Activated naive CD8-positive, alpha-beta T cell (primary cell): ENCODE measurements at regions not wholly inside any gene's neighbourhood (a gene's known extent, or its start where the extent isn't known, plus 50 kb on each side); places are given as distances from the start of the nearest gene placed in this dataset.
"Not testable (repeated sequence)": the region's sequence is repeated elsewhere in the genome, so short reads cannot be mapped to it uniquely, and the experiment has no call there.

Experiments used
- H3K27ac Mint-ChIP-seq: one replicate; pipeline ENCODE4 v1.8.0; 2021; ENCODE audit warnings: mixed read lengths
- H3K27me3 Mint-ChIP-seq: one replicate; pipeline ENCODE4 v1.8.0; 2021; ENCODE audit warnings: mixed read lengths
- H3K36me3 Mint-ChIP-seq: one replicate; pipeline ENCODE4 v1.8.0; 2021; ENCODE audit warnings: mixed read lengths
- H3K4me1 Mint-ChIP-seq: one replicate; pipeline ENCODE4 v1.8.0; 2021; ENCODE audit warnings: low read depth, mixed read lengths
- H3K4me3 Mint-ChIP-seq: one replicate; pipeline ENCODE4 v1.8.0; 2021; ENCODE audit warnings: mild to moderate bottlenecking, mixed read lengths
- H3K9me3 Mint-ChIP-seq: one replicate; pipeline ENCODE4 v1.8.0; 2021; ENCODE audit warnings: low read depth, mixed read lengths

DNA sequence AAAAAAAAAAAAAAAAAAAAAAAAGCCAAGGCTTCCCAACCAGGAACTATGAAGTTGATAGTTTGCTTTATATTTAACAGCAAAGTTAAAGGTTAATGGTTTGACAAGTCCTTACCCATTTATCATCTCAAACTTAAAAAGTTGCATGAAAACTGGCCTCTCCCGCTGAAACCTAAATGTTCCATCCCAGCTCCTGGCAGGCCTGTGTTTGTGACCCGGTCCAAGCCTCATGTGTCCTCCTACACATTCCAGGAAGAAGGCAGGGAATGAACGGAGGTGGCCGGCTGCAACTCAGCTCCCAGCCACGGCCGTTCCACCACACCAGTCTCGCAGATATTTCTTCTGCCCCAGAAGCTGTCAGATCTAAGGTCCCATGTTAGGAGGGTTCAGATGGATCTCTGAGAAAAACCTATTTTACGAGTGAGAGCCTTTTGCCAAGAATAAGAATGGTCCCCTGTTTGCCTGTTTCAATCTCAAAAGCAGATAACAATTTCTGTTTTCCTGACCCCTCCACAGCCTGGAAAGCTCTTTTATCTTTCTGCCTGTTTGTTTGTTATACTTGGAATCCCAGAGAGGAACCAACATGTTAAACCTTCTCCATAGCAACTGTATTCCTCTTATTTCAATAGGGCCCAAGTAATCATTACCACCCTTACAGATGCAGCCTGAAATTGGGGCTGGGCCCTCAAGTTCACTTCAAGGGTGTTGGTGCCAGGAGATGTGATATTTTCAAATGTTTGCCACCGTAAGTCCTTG is 56.5 kb downstream of the KCTD12 start:
- Mint-ChIP-seq H3K27me3 (peaks cover 2% of the 10 kb centered on the region), H3K4me3 (no peak overlapping the region), H3K36me3 (no peaks in the 10 kb centered on the region), H3K27ac (no peak overlapping the region), H3K9me3 (no peaks in the 10 kb centered on the region), H3K4me1 (peaks cover 6% of the 10 kb centered on the region)

DNA sequence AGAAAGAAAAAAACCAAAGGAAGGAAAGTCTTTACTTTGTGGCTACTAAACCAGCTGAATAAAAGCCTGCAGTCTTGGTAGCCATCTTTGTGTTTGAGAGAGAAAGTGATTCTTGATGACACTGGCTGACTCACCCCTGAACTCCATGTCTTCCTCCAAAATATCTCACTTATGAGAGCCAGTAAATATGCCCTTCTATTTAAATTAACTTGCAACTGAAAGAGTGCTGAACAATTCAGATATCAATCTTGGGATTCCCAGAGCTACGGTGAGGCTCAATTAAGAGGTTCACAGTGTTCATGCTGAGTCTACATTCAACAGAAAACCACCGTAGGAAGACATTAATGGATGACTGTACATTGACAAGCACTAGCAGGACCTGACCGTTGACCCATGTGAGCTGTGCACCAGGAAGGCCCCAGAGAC is 57.9 kb downstream of the KCTD12 start:
- Mint-ChIP-seq H3K27ac (peak overlapping the region; percentile 6), H3K4me3 (no peak overlapping the region), H3K4me1 (peaks cover 6% of the 10 kb centered on the region), H3K36me3 (no peaks in the 10 kb centered on the region), H3K9me3 (no peaks in the 10 kb centered on the region), H3K27me3 (peaks cover 2% of the 10 kb centered on the region)

DNA sequence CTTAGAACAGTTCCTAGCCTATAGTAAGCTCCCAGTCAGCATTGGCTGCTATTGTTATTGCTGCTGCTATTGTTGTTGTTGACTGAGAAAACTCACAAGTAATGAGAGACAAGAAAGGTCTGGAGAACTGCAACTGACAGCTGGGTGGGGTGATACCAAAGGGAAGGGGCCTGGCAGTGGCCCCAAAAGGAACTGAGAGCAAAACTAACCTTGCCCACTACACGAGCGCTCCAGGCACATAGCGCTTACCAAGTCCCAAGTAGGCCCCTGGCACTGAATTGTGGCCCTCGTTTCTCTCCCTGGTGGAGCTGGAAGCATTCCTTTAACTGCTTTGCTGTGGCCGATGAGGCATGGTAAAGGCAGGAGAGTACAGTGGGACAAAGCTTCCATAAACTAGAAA is 59.7 kb downstream of the KCTD12 start:
- Mint-ChIP-seq H3K27ac (no peak overlapping the region), H3K4me3 (no peak overlapping the region), H3K27me3 (peaks cover 2% of the 10 kb centered on the region), H3K9me3 (no peaks in the 10 kb centered on the region), H3K36me3 (no peaks in the 10 kb centered on the region), H3K4me1 (peaks cover 6% of the 10 kb centered on the region)

DNA sequence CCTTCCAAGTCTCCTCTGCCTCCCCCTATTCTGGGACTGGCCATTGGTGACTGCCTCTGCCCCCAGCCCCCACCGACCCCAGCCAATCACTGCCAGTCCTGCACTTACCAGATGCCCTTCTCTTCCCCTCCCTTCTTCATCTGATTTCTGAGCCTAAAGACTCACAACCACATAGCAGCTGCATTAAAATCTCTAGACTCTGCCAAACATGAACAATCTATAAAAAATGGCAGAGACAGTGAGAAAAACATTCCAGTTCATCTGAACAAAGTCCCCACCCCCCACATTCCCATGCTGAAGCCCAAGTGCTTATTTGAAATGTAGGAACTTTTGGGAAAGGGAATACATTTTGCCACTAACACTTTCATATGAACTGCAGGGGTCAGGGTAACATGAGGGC is 60.8 kb downstream of the KCTD12 start:
- H3K9me3 Mint-ChIP-seq = no peaks in the 10 kb centered on the region
- no peak overlapping the region for H3K27ac Mint-ChIP-seq
- no peak overlapping the region for H3K4me3 Mint-ChIP-seq
- peaks cover 6% of the 10 kb centered on the region for H3K4me1 Mint-ChIP-seq
- no peaks in the 10 kb centered on the region for H3K27me3 Mint-ChIP-seq
- no peaks in the 10 kb centered on the region for H3K36me3 Mint-ChIP-seq

DNA sequence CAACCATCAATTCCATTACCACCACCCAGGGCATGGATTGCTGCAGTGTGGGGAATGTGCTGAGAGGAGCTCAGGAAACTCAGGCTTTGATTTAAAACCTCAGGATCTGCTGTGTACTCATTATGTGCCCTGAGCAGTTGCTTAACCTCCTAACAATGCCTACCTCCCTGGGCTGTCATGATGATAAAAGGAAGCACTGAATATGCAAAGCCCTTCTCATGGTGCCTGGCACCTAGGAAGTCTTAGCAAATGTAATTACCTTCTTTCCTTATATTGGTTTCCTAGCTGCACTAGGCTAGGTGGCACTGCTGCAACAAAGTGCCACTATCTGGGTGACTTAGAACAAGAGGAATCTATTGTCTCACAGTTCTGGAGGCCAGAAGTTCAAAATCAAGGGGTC is 62.2 kb downstream of the KCTD12 start:
- Mint-ChIP-seq H3K36me3 (no peaks in the 10 kb centered on the region), H3K4me1 (peaks cover 6% of the 10 kb centered on the region), H3K9me3 (no peaks in the 10 kb centered on the region), H3K4me3 (no peak overlapping the region), H3K27me3 (no peaks in the 10 kb centered on the region), H3K27ac (no peak overlapping the region)

DNA sequence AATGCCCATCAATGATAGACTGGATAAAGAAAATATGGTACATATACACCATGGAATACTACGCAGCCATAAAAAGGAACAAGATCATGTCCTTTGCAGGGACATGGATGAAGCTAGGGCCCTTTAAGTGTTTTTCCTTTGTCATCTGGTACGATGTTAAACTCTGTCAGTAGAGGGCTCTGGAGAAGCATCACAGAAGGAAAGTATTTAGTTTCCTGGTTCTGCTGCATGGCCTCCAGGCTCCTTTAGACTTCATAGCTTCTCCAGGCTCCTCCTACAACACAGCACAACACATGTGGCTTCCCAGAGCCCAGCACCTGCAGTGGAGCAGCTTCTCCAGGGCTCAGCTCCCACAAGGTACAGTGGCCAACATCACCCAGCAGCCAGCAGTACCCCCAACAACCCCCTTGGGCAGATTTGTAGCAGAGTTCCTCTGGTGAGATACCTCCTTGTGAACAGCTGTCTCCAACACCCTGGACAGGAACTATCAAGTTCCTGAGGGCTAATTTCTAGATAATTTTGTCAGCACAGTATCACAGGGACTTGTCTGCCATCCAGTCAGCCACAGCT is 63.4 kb downstream of the KCTD12 start:
- Mint-ChIP-seq H3K27ac (no peak overlapping the region), H3K4me3 (no peak overlapping the region), H3K27me3 (peaks cover 1% of the 10 kb centered on the region), H3K36me3 (no peaks in the 10 kb centered on the region), H3K9me3 (no peaks in the 10 kb centered on the region), H3K4me1 (no peaks in the 10 kb centered on the region)

DNA sequence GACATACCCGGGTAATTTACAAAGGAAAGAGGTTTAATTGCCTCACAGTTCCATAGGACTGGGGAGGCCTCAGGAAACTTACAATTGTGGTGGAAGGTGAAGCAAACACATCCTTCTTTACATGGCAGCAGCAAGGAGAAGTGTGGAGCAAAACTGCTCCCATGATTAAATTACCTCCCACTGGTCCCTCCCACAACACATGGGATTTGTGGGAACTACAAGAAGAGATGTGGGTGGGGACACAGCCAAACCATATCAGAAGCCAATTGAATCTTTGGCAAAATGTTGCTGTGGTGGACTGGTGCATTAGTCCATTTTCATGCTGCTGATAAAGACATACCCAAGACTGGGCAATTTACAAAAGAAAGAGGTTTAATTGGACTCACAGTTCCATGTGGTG is 65.0 kb downstream of the KCTD12 start:
- H3K9me3 Mint-ChIP-seq, H3K4me1 Mint-ChIP-seq, H3K27ac Mint-ChIP-seq, H3K4me3 Mint-ChIP-seq, H3K27me3 Mint-ChIP-seq, H3K36me3 Mint-ChIP-seq: not testable (repeated sequence)

DNA sequence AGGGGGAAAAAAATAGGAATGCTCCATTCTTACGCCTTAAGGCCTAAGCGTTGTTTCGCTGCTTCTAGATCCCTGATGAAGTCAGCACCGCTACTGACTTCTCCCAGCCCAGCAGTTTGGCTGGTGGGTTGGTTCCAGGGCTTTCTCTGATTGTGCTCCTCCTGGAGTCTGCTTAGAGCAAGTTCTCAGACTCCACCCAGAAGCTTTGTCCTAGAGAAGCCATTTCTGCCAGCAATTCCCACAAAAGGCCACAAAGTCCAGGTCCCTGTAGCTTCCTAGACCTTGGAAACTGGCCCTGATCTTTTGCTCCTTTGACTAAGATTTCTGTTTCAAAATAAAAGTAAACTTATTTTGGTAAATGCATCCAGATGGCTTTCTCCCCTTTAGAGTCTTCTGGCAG is 65.4 kb downstream of the KCTD12 start:
- H3K27ac Mint-ChIP-seq = no peak overlapping the region
- peaks cover 5% of the 10 kb centered on the region for H3K27me3 Mint-ChIP-seq
- no peaks in the 10 kb centered on the region for H3K9me3 Mint-ChIP-seq
- H3K4me1 Mint-ChIP-seq = no peaks in the 10 kb centered on the region
- no peaks in the 10 kb centered on the region for H3K36me3 Mint-ChIP-seq
- no peak overlapping the region for H3K4me3 Mint-ChIP-seq

DNA sequence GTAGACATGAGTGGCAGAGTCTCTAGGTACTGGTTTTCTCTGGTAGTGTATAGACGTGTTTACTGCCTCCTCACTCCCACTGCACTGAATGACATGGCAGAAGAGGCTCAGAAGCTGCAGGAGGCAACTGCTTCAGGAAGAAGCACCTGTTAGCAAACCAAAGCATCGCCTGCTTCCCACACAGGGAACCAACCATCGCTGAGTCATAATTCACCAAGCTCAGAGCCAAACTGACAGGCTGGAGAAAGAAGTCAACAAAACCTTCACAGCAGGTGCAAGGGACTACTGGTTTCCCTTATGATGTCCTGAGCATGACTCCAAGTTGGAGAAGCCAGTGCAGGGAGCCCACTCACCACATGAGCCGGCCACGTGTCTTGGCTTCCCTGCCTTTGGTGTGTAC is 69.8 kb downstream of the KCTD12 start:
- H3K36me3 Mint-ChIP-seq = no peaks in the 10 kb centered on the region
- no peaks in the 10 kb centered on the region for H3K9me3 Mint-ChIP-seq
- H3K27me3 Mint-ChIP-seq = peaks cover 7% of the 10 kb centered on the region
- H3K4me1 Mint-ChIP-seq = no peaks in the 10 kb centered on the region
- no peak overlapping the region for H3K4me3 Mint-ChIP-seq
- no peak overlapping the region for H3K27ac Mint-ChIP-seq

DNA sequence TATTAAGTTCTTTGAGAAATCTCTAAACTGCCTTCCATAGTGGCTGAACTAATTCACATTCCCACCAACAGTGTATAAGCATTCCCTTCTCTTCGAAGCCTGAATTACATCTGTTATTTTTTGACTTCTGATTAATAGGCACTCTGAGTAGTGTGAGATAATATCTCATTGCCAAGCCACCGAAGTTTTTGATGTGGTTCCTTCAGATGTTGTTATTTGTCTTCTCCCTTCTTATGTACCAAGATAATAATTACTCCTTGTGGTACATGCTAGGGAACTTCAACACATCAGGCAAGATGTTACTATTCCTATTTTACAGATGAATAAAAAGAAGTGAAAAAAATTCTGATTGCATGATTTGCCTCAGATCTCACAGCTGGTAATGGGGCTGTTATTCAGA is 70.9 kb downstream of the KCTD12 start:
- H3K4me3 Mint-ChIP-seq = no peak overlapping the region
- peaks cover 7% of the 10 kb centered on the region for H3K27me3 Mint-ChIP-seq
- H3K27ac Mint-ChIP-seq = no peak overlapping the region
- H3K9me3 Mint-ChIP-seq = peaks cover under 1% of the 10 kb centered on the region
- H3K4me1 Mint-ChIP-seq = no peaks in the 10 kb centered on the region
- H3K36me3 Mint-ChIP-seq = peaks cover 2% of the 10 kb centered on the region

DNA sequence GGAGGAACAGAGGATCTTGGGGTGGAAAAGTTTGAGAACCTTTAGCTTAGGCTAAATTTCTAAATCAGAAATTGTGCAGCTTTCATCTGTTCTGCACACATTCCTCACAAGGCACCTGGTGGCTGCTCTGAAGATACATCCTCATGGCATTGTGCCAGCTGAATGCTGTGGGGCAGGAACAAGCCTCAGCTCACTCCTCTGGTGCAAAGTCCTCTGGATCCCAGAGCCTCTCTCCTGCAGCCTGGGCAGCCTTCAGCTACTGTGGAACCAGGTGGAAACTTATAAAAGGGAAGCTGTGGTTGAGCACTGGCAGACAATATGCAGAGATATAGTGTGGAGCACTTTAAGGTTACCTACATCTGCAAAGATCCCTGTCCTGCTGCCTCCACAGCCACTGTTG is 72.3 kb downstream of the KCTD12 start:
- H3K4me1 Mint-ChIP-seq = no peaks in the 10 kb centered on the region
- H3K27me3 Mint-ChIP-seq = peaks cover 7% of the 10 kb centered on the region
- peaks cover 2% of the 10 kb centered on the region for H3K36me3 Mint-ChIP-seq
- peaks cover 4% of the 10 kb centered on the region for H3K9me3 Mint-ChIP-seq
- no peak overlapping the region for H3K4me3 Mint-ChIP-seq
- no peak overlapping the region for H3K27ac Mint-ChIP-seq

DNA sequence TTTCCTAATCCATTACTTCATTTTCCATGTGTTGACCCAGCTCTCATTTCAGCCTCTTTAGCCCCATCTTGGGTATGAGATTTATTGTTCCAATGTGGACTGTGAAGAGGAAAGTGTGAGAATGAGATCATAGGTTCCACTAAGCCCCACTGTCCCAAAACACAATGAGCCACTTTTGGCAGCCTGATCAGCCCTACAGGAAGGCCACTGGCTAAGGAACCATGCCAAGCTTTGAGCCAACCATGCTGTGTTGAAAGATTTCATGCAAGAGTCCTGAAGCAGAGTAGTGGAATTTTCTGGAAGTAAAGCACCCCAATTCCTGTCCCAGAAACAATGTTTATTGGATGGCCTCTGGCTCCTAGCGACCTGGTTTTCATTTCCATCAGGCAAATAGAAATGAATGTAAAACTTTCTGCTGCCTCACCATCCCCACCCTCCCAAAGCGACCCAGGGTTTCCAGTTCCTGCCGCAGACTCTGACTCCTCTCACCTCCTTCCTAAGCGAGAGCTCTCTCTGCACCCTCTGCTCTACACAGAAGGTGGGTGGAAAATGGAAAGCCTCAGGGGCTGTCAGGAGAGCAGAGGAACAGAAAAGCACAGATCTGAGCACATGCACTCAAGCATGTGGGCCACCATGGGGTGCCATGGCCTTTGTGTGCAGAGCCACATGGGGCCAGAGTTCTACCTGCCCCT is 73.1 kb downstream of the KCTD12 start:
- H3K36me3 Mint-ChIP-seq = peaks cover 2% of the 10 kb centered on the region
- no peak overlapping the region for H3K27ac Mint-ChIP-seq
- peaks cover 4% of the 10 kb centered on the region for H3K9me3 Mint-ChIP-seq
- peaks cover 6% of the 10 kb centered on the region for H3K27me3 Mint-ChIP-seq
- H3K4me1 Mint-ChIP-seq = no peaks in the 10 kb centered on the region
- H3K4me3 Mint-ChIP-seq = no peak overlapping the region

DNA sequence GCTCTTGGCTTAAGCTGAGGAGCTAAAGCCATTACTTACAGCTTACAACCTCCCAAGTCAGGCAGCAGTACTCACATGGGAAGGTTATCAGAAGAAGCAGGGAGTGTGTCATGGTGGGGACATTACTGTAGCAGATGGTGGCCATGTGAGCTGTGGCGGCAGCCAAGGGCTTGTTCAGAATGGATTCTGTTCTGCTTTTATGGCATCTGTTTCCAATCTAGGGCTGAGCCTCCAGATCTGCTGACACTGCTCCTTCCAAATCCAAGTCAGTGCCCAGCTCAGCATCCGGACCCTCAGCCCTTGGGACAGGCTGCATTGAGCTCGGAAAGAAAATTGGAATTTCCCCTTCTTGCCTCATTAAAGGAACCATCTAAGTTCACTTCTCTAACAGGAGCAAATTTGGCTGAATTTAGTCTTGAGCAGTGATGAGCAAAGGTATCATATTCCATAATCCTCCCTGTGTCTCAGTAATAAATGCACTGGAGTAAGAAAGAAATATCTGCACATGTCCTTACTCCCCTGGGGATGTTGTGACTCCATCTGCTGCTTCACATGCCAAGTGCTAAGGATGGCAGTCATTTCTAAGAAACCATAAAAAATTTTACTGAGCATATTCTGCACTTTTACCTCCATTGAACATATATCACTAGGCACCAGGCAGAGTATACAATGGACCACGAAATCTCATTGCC is 73.9 kb downstream of the KCTD12 start:
- H3K9me3 Mint-ChIP-seq = peaks cover 4% of the 10 kb centered on the region

DNA sequence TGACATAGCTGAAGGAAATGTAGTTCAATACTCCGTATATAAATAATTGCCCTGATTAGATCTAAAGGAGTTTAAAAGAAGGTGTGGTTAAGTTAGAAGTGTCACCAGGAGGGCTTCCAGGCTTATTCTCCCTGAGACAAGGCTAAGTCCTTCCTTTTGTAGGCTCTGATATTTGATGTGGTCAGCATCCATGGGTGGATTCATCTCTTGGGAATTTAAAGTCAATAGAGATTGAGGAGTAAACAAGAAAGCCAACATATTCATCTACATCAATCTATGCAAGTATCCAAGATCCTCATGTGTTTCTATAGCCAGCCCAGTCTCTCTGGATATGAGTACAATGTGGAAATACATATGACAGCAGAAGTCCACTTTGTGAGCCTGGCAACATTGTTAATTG is 76.8 kb downstream of the KCTD12 start:
- Mint-ChIP-seq H3K36me3 (peaks cover 2% of the 10 kb centered on the region), H3K9me3 (peaks cover 4% of the 10 kb centered on the region), H3K27ac (no peak overlapping the region), H3K27me3 (no peaks in the 10 kb centered on the region), H3K4me3 (no peak overlapping the region), H3K4me1 (no peaks in the 10 kb centered on the region)

More for the DNA sequence above, 73.9 kb downstream of the KCTD12 start:
- Mint-ChIP-seq H3K36me3 (peaks cover 2% of the 10 kb centered on the region), H3K27me3 (peaks cover 6% of the 10 kb centered on the region), H3K27ac (no peak overlapping the region), H3K4me3 (no peak overlapping the region), H3K4me1 (no peaks in the 10 kb centered on the region)

DNA sequence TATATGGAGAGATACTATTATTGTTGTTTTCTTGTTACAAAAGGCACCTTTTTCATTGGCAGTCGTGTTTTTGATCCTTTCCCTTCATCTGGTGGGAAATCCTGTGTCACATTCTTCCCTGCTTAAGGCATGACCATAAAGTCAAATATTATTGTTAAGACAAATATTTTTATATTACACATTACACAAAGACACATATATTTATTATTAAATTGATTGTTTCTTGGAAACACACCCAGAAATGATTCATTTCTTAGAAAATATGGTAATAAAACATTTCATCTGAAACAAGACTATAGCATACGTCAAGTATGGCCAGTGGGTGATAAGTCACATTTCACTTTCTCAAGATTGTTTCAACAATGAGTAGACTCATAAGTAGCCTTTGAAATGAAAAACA is 77.3 kb downstream of the KCTD12 start:
- H3K4me1 Mint-ChIP-seq = no peaks in the 10 kb centered on the region

More for the DNA sequence above, 77.3 kb downstream of the KCTD12 start:
- Mint-ChIP-seq H3K36me3 (peaks cover 2% of the 10 kb centered on the region), H3K4me3 (no peak overlapping the region), H3K9me3 (peaks cover 4% of the 10 kb centered on the region), H3K27me3 (no peaks in the 10 kb centered on the region), H3K27ac (no peak overlapping the region)
